Middle frontal gyrus (tissue), 1 donor: ENCODE measurements at regions not wholly inside any gene's neighbourhood (a gene's known extent, or its start where the extent isn't known, plus 50 kb on each side); places are given as distances from the start of the nearest gene placed in this dataset.

Source experiments
- DNase-seq: peaks from one replicate; pipeline ENCODE4 v3.0.0-alpha.2; 2015; ENCODE audit warnings: low spot score; ENCODE audit errors: extremely low spot score

DNA sequence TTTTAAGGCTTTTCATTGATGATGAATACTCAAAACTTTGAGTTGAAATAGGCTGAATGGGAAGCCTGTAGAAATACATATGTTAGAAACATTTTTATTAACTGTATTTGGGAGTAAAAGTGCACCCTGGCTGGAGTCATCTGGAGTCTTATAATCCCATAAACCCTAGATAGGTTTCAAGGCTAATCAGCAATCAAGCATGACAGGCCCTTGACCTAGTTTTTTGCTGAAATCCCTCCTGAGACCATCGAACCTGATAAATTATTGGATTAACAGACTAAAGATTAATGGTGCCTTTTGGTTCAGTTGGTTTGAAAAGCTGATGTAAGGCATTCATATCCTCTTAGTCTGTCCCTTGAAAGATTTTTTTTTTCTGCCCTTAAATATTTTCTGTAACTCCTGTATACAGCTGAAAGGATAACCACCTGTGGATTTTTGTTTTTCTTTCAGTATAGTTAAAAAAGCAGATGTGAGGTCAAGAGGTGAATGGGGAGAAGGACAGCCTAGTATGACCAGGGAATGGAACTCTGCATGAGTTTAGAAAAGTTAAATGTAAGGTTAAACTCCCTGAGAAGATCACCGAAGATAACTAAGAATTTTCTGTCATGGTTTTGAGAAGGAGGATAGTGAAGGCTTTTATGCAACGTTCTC is 69.4 kb upstream of the STXBP5L start:
- no peak for DNase-seq

DNA sequence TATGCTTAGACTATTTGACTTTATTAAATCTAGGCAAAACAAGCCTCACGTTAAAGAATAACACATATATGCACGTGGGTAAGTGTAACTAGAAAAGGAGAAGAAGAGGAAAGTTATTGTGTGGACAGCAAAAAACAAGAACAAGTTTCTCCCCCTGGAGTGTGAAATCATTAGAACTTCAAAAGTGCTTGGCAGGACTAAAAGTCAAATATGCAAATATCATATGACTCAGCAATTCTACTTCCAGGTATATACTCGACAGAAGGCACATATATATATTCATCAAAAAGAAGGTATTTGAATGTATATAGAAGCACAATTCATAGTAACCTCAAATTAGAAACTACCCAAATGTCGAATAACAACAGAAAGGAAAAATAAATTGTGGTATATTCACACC is 68.9 kb upstream of the STXBP5L start:
- no peak for DNase-seq

GRCh38 chr3:120841264-120841663 is 66.7 kb upstream of the STXBP5L start:
- DNase-seq: no peak

GRCh38 chr3:120846073-120846472 is 61.9 kb upstream of the STXBP5L start:
- DNase-seq: no peak

GRCh38 chr3:120848503-120848902 is 59.5 kb upstream of the STXBP5L start:
- DNase-seq: no peak

GRCh38 chr3:120850381-120851295 is 57.4 kb upstream of the STXBP5L start:
- DNase-seq: no peak

GRCh38 chr3:120852412-120852811 is 55.6 kb upstream of the STXBP5L start:
- no peak for DNase-seq

DNA sequence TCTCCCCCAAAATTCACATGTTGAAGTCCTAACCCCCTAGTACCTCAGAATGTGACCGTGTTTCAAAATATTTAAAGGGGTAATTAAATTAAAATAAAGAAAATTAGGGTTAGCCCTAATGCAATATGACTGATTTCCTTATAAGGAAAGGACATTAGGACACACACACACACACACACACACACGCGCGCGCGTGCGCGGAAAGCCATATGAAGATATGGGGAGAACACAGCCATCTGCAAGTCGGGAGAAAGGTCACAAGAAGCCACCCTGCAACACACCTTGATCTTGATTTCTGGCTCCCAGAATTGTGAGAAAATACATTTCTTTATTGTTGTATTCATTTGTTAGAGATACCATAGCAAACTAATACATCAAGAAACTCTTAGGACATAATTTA is 54.6 kb upstream of the STXBP5L start:
- no peak for DNase-seq

GRCh38 chr3:120854908-120855526 is 53.0 kb upstream of the STXBP5L start:
- DNase-seq: no peak

GRCh38 chr3:120855665-120856437 is 52.2 kb upstream of the STXBP5L start:
- DNase-seq: peak; percentile 27
